ENCODE measurements at regions not wholly inside any gene's neighbourhood (a gene's known extent, or its start where the extent isn't known, plus 50 kb on each side); places are given as distances from the start of the nearest gene placed in this dataset.

DNA sequence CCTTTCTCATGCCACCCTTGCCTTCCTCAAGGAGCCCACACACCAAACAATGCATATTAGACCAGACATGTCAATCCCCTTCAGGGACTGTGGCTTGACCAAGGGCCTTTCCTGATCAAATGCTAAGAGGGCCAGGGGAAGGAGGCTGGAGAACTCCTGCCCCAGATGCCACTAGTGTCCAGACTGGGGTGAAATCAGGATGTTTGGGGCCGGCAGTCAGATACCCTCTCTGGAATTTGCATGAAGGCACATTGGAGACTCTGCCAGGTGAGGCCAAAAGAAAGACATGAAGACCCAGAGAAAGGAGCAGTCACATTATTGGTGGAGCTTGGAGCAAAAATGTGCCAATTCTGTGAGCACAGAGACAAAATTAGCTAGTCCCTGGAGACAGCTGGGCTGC is 154.1 kb downstream of the TLE3 start (continued):
- TF ChIP-seq, protein P1, sequence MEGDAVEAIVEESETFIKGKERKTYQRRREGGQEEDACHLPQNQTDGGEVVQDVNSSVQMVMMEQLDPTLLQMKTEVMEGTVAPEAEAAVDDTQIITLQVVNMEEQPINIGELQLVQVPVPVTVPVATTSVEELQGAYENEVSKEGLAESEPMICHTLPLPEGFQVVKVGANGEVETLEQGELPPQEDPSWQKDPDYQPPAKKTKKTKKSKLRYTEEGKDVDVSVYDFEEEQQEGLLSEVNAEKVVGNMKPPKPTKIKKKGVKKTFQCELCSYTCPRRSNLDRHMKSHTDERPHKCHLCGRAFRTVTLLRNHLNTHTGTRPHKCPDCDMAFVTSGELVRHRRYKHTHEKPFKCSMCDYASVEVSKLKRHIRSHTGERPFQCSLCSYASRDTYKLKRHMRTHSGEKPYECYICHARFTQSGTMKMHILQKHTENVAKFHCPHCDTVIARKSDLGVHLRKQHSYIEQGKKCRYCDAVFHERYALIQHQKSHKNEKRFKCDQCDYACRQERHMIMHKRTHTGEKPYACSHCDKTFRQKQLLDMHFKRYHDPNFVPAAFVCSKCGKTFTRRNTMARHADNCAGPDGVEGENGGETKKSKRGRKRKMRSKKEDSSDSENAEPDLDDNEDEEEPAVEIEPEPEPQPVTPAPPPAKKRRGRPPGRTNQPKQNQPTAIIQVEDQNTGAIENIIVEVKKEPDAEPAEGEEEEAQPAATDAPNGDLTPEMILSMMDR (IDR thresholded peaks at IDR 0.05; ENCODE audit: low read depth, low read length, missing input control), result no peak
- no peak for TF ChIP-seq TAF1 (conservative IDR thresholded peaks at IDR 0.05)

DNA sequence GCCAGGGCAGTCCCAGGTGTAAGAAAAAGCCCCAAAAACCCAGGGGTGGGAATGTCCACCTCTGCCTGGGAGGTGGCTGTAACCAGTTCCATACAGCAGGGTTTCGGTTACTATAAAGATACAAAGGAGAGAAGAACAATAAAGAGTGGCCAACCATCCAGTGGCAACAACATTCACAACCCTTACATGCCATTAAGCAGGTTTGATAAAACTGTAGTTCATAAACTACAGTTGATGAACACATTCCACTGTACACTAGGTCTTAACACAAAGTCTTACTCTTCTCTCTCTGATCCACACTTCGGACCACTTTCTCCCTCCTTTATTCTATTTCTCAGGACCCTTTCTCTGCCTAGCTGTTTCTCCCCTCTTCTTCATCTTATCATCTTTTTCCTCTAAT is 152.0 kb downstream of the TLE3 start:
- TF ChIP-seq YY1 (IDR thresholded peaks at IDR 0.05), result no peak
- TF ChIP-seq, protein P2, sequence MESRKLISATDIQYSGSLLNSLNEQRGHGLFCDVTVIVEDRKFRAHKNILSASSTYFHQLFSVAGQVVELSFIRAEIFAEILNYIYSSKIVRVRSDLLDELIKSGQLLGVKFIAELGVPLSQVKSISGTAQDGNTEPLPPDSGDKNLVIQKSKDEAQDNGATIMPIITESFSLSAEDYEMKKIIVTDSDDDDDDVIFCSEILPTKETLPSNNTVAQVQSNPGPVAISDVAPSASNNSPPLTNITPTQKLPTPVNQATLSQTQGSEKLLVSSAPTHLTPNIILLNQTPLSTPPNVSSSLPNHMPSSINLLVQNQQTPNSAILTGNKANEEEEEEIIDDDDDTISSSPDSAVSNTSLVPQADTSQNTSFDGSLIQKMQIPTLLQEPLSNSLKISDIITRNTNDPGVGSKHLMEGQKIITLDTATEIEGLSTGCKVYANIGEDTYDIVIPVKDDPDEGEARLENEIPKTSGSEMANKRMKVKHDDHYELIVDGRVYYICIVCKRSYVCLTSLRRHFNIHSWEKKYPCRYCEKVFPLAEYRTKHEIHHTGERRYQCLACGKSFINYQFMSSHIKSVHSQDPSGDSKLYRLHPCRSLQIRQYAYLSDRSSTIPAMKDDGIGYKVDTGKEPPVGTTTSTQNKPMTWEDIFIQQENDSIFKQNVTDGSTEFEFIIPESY (IDR thresholded peaks at IDR 0.05), result no peak
- no peak for TF ChIP-seq GABPA (IDR thresholded peaks at IDR 0.05 in 1 of 2, conservative IDR thresholded peaks at IDR 0.05 in 1 of 2)
- TF ChIP-seq, protein P3, sequence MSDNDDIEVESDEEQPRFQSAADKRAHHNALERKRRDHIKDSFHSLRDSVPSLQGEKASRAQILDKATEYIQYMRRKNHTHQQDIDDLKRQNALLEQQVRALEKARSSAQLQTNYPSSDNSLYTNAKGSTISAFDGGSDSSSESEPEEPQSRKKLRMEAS (IDR thresholded peaks at IDR 0.05), result no peak
- TF ChIP-seq, protein P4, sequence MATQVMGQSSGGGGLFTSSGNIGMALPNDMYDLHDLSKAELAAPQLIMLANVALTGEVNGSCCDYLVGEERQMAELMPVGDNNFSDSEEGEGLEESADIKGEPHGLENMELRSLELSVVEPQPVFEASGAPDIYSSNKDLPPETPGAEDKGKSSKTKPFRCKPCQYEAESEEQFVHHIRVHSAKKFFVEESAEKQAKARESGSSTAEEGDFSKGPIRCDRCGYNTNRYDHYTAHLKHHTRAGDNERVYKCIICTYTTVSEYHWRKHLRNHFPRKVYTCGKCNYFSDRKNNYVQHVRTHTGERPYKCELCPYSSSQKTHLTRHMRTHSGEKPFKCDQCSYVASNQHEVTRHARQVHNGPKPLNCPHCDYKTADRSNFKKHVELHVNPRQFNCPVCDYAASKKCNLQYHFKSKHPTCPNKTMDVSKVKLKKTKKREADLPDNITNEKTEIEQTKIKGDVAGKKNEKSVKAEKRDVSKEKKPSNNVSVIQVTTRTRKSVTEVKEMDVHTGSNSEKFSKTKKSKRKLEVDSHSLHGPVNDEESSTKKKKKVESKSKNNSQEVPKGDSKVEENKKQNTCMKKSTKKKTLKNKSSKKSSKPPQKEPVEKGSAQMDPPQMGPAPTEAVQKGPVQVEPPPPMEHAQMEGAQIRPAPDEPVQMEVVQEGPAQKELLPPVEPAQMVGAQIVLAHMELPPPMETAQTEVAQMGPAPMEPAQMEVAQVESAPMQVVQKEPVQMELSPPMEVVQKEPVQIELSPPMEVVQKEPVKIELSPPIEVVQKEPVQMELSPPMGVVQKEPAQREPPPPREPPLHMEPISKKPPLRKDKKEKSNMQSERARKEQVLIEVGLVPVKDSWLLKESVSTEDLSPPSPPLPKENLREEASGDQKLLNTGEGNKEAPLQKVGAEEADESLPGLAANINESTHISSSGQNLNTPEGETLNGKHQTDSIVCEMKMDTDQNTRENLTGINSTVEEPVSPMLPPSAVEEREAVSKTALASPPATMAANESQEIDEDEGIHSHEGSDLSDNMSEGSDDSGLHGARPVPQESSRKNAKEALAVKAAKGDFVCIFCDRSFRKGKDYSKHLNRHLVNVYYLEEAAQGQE (IDR thresholded peaks at IDR 0.05), result no peak
- TF ChIP-seq EGR1 (IDR thresholded peaks at IDR 0.05; ENCODE audit: low read depth in 2 of 2), result no peak
- TF ChIP-seq JUND (IDR thresholded peaks at IDR 0.05), result no peak
- TF ChIP-seq, protein P5, sequence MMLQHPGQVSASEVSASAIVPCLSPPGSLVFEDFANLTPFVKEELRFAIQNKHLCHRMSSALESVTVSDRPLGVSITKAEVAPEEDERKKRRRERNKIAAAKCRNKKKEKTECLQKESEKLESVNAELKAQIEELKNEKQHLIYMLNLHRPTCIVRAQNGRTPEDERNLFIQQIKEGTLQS (IDR thresholded peaks at IDR 0.05), result no peak
- TF ChIP-seq, protein P1 (IDR thresholded peaks at IDR 0.05; ENCODE audit: low read depth, low read length, missing input control), result no peak
- no peak for TF ChIP-seq RAD21 (IDR thresholded peaks at IDR 0.05)
- no peak for TF ChIP-seq TAF1 (conservative IDR thresholded peaks at IDR 0.05)
- TF ChIP-seq FOXA1 (IDR thresholded peaks at IDR 0.05), result no peak
- no peak for TF ChIP-seq HNF4G (IDR thresholded peaks at IDR 0.05)
- TF ChIP-seq FOXA2 (IDR thresholded peaks at IDR 0.05), result no peak
- TF ChIP-seq SP1 (IDR thresholded peaks at IDR 0.05), result no peak
- TF ChIP-seq RXRA (IDR thresholded peaks at IDR 0.05), result no peak
- TF ChIP-seq HNF4A (conservative IDR thresholded peaks at IDR 0.05), result no peak
- TF ChIP-seq NR2F2 (IDR thresholded peaks at IDR 0.05), result no peak
- Histone ChIP-seq H3K9me3 (ENCODE audit: control insufficient read depth in 4 of 4, low read length in 3 of 4) (no peaks in the 10 kb centered on the region), H3K27ac (ENCODE audit: low read depth in 1 of 2, low read length in 2 of 2) (no peak overlapping the region), H3K4me1 (ENCODE audit: control insufficient read depth in 4 of 4, insufficient read depth in 4 of 4, low read length in 3 of 4) (no peaks in the 10 kb centered on the region), H3K4me3 (ENCODE audit: low read depth in 1 of 3, low read length in 3 of 3) (no peak overlapping the region), H3K9ac (ENCODE audit: low read depth in 1 of 2, low read length in 2 of 2) (no peak overlapping the region), H3K36me3 (ENCODE audit: control insufficient read depth in 4 of 4, insufficient read depth in 3 of 4, low read depth in 1 of 4, low read length in 3 of 4) (no peaks in the 10 kb centered on the region), H3K27me3 (ENCODE audit: control insufficient read depth in 4 of 4, insufficient read depth in 4 of 4, low read length in 3 of 4) (peaks cover 0 to 3% (median 0%) of the 10 kb centered on the region in 4 donors)
- WGBS, result 87% methylated on average over 2 of the region's 2 CpGs
- no peak for DNase-seq (ENCODE audit: low spot score)

Data from liver (tissue), 8 donors.